NCI-H187 treated with DMSO at 0.1 percent for 48 hours (cell line): ENCODE measurements at regions not wholly inside any gene's neighbourhood (a gene's known extent, or its start where the extent isn't known, plus 50 kb on each side); places are given as distances from the start of the nearest gene placed in this dataset.

Source experiments
- DNase-seq: peaks from one replicate; lab custom pipeline; 2025; lab: John Stamatoyannopoulos, UW

DNA sequence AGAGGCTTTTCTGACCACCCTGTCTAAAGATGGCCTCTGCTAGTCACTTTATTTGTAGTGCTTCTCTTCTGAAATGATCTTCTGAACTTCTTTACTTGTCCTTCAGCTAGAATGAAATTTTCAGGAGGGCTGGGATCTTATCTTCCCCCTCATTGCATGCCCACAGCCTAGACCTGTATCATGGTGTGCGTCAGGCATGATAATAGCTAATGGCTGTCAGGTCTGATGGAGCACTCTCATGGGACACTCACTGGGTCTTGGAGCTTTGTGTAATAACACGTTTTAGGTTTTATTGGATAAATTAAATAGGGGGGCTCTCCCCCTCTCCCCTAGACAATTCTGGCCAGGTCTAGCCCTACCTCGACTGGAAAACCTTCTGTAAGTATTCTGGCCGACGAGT lies 97.1 kb upstream of the NRXN3 start:
- no peak for DNase-seq

DNA sequence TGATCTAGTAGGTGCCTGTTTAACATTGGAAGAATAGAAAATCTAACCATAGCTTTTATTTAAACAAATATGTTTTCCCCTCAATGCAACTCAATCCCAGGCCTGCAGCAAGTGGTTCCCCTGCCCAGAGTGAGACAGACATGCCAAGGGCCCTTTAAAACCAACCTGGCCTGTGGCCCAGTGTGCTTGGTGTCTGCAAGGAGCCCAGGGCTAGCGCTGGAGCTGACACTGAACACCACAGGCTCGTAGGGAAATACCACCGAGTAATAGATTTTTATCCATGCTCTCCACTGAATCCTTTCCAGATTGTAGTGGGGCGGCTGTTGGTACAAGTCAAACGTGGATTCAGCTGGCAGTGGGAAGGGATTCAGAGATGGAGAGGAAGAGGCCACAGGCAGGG lies 95.6 kb upstream of the NRXN3 start:
- DNase-seq = peak; percentile 62

DNA sequence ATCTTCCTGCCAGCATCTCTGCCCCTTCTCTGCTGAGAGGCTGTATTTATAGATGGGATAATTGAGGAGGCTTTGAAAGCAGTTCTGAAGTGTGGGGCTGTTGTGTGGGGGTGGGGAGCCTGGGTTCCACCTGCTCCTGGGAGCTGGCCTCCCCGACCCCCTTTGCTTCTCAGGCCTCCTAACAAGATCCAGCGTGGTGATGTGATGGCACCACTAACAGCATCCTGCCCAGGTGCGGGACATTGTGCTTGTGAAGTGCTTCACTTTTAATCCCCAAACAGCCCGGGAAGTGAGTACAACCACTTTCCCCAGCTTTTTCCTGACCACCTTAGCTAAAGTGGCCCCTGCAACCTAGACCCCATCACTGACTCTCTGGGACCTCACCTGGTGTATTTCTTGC lies 95.1 kb upstream of the NRXN3 start:
- no peak for DNase-seq

DNA sequence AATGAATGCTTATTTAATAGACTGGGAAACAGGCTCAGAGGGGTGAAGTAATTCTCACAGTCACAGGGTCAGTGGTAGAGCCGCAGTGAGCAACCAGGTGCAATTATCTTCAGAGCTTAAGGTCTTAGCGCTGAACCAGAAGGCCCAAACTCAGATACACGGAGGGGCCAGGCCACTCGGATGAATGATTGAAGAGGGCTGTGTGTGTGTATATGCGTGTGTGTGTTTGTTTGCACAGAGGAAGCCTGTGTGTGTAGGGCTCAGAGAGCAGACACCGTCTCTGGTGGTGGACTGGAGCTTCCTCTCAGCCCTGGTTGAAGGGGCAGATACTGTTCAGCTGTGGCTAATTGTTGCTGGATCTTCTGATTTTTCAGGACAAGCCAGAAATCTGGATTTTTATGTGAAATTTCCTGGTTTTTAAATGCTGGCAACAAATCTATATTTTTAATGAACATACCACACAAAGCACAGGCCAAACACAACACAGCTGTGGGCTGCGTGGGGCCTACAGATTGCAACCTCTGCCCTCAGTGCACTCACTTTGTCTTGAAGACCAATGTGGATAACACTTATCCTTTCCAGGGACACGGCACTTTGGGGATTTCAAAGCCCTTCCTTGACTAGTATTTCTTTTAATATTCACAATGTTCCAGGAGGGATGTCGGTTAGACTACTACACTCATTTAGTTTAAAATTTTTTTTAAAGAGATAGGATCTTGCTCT lies 94.5 kb upstream of the NRXN3 start:
- DNase-seq = peak; percentile 29

DNA sequence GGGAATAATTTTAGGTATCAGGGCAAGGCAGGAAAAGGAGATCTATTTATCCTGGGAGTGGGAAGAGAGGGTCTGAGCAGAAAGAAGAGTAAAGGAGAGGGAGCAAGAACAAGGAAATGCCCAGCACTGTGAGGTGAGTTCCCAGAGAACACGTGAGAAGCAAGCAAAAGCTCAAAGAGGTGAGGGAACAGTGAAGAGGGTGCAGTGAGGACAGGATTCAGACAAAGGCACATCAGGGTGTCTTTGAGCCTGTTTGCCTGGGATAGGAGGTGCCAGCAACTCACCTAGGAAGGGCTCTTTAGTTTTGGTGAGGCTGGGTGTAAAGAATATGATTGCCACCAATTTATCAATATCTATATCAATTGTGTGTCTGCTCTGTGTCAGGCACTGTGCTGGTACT lies 88.9 kb upstream of the NRXN3 start:
- no peak for DNase-seq

DNA sequence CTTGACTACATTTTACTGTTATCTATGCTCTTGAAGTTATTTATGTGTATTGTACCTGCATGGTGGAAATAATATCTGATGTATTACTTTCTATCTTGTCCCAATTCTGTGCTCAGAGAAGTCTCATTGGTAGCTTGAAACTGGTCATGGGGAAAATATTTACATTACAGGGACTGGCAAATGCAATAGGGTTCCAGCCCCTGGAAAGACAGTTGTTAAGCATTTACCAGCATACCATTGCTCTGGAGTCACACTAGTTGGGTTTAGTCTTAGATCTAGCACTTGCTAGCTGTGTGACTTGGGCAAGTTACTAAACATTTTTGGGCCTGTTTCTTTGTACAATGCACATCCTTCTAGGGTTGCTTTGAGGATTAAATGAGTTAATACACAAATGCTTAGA lies 86.3 kb upstream of the NRXN3 start:
- no peak for DNase-seq

DNA sequence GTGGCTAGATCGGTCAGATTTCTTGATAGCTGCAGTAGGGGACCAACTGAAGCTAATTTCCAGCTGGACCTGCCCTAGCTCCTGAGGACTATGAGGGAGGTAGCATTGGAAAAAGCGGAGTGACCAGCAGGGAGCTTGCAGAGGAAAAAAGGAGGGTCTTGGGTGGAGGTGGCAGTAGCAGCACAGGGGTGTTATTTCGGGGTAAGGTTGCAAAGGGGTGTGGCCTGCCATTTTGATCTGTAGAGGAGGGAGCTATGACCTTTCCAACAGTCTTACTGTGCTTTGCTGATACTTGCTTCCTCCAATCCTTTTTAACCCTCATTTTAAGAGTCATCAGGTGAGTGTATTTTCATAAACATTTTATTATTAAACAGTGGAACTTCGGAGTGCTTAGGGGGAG lies 83.8 kb upstream of the NRXN3 start:
- no peak for DNase-seq

DNA sequence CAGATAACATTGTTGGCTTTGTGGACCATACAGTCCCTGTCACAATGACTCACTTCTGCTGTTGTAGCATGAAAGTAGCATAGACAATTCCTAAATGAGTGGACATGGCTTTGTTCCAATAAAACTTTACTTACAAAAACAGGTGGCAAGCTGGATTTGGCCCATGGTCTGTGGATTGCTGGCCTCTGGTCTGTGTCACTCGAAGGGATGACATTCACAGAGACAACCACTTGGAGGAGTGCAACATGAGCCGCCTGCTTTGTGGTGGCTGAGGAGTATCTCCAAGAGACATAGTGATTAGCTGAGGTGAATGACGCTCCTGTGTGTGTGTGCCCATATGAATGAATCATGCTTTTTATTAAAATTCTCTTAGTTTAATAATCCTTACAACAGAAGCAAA lies 81.3 kb upstream of the NRXN3 start:
- peak; percentile 40 for DNase-seq

DNA sequence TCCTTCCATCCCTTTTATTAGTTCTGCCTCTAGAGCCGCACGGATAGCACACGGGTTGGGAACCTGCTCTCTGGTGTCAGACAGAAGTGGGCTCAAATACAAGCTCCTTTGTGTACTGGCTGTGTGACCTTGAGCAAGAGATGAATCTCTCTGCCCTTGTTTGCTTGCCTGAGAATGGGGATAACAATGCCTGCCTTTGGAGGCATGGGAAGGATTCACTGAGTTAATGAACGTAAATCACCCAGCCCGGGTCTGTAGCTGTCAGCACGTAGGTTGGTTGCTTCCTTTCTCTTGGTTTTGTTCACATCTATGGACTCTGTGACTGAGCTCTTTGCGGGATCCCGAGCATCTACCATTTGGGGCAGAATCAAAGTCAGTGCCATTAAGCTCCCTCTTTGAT lies 79.3 kb upstream of the NRXN3 start:
- no peak for DNase-seq

DNA sequence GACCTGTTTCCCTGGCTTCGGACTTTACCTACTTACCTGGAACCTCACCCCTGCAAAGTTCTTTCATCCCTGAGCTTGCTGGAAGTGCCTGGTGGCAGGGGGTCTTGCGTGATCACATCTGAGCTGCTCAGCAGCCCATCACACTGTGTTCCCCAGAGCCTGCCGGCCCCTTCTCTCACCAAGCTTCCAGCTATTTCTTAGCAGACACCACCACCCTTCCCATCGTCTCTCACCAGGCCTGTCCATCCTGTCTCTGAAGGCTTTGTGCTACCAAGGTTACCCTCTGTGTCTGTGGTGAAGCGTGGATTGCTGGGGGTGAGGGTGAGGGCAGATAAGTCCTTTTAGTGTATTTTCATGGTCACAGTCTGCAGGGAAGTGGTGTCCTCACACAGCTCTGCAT lies 78.8 kb upstream of the NRXN3 start:
- DNase-seq = no peak

DNA sequence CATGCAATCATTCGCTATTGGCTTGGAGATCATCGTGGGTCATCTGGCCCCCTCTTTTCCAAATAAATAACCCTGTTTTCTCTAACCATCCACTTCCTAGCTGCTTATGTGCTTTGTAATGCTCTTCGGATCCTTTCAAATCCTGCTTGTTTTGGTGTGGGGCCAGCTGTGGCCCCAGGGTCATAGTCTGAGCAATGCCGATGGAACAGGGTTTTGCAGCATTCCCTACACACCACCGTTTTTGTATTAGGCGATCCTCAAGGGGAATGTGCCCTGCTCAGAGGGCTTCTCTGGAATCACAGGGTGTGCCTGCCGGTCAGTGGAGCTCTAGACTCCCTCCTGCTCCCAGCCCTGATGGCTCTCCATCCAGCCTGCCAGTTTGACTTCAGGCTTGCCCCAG lies 78.1 kb upstream of the NRXN3 start:
- no peak for DNase-seq

DNA sequence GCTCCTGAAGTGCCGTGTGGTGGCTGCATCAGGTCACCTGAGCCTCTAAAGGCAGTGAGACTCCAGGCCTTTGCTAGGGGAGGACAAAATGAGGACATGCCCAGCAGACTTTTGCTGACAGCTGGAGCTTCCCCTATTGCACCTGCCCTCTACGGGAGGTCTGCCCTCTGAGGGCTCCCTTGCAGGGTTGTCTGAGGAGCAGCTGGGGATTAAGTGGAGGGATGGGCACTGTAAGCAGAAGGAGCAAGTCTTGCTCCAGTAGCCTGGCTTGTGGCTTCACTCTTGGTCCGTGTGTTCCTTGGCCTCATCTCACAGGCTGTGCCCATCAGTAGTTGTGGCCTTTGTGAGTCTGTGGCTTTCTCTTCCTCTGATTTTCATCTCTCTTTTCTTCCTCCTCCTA lies 66.9 kb upstream of the NRXN3 start:
- DNase-seq = peak; percentile 66

DNA sequence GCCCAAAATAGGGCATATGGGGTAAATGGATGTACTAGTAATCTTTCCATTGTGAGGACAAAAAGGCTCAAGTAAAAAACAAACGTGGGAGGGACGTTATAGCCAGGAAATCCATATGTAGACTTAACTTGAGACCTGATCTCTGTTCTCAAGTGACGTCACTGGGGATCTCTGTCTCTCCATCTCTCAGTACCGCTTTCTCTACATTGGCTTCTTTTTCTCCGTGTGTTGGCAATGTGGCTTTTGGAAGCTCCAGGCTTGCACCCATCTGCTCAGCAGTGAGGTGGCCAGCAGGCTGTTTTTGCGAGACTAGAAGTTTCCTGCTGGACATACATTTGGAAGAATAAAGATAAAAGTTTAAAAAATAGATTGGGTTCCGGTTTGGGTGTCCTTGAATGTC lies 66.0 kb upstream of the NRXN3 start:
- no peak for DNase-seq

DNA sequence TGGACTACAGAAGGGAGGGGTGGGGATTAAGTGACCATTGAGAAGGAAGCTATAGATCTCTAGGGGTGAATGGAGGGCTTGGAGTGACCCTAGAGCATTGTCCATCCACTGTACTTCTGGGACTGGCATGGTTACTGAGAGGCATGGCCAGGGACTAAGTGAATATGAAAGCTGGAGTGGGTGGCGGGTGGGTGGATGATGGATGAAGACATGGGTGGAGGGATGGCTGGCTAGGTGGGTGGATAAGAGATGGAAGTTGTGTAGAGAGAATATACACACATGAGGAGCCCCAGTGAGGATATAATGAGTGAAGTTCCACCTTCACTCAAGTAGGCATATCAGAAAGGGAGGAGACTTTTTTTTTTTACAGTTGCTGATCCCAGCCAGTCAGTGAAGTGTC lies 65.5 kb upstream of the NRXN3 start:
- DNase-seq = no peak

DNA sequence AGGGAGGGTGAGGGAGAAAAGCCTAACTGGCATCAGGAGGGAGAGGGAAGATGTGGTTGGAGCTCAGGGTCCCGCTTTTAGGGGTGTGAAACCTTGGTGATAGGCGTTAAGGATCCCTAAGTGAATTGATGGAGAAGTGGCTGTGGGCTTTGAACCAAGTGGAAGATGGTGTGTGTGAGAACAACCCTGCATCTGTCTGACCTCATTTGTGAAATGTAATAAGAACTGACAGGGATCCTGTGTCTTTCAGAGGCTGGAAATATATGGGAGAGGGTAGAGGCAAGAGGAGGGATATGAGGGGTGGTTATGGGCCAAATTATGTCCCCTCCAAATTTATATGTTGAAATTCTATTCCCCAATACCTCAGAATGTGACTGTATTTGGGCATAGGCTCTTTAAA lies 63.8 kb upstream of the NRXN3 start:
- no peak for DNase-seq

DNA sequence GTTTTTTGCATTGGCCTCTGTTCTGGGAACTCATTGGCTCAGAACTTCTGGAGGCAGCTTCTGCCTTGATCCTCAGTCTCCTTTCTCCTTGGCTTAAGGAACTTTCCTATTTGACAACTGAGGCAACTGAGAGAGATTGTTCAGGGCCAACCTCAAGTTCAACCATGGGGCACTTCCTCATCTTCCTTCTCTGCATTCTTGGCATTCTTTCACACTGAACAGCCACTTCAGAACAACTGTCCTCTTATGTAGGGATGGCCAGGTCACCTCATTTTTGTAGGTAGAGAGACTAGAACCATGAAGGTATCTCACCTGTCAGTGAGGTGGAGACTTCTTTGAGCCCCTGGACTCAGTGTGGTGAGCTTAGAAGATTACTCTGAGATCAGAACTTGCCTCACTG lies 63.0 kb upstream of the NRXN3 start:
- DNase-seq = no peak

DNA sequence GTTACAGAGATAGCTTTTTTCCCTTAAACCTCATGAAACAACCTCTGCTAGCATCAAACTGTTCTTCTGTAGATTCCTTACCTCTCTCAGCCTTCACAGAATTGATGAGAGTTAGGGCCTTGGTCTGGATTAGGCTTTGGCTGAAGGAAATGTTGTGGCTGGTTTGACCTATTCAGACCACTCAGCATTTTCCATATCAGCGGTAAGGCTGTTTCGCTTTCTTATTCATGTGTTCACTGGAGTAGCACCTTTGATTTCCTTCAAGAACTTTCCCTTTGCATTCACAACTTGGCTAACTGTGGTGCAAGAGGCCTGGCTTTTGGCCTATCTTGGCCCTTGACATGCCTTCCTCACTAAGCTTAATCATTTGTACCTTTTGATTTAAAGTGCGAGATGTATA lies 50.7 kb upstream of the NRXN3 start:
- DNase-seq = no peak
